ENCODE measurements at regions not wholly inside any gene's neighbourhood (a gene's known extent, or its start where the extent isn't known, plus 50 kb on each side); places are given as distances from the start of the nearest gene placed in this dataset.

DNA sequence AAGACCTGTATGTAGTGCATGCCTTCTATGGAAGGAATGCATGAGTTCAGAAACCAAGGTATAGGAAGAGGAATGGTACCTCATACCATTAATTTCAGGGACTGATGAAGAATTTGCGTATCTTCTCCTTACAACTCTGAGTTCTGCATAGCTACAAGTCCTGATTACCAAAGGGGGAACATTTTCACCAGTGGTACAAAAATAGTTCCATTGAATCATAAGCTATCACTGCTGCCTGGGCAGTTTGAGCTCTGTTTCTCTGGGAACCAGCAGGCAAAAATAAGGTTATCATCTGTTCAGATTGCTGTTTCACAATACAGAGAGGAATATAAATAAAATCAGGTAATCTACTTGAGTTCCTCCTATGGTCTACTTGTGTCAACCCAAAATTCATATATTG, 77.9 kb upstream of the GNPDA2 start:
- TF ChIP-seq EZH2 (IDR thresholded peaks at IDR 0.05; ENCODE audit: borderline replicate concordance, low read depth, low read length, severe bottlenecking) = no peak
- no peak for TF ChIP-seq POLR2A (IDR thresholded peaks at IDR 0.05; ENCODE audit: low read depth, low read length)
- no peak for TF ChIP-seq FOS (IDR thresholded peaks at IDR 0.05; ENCODE audit: borderline replicate concordance, insufficient read depth, low read length)
- TF ChIP-seq, protein P1, sequence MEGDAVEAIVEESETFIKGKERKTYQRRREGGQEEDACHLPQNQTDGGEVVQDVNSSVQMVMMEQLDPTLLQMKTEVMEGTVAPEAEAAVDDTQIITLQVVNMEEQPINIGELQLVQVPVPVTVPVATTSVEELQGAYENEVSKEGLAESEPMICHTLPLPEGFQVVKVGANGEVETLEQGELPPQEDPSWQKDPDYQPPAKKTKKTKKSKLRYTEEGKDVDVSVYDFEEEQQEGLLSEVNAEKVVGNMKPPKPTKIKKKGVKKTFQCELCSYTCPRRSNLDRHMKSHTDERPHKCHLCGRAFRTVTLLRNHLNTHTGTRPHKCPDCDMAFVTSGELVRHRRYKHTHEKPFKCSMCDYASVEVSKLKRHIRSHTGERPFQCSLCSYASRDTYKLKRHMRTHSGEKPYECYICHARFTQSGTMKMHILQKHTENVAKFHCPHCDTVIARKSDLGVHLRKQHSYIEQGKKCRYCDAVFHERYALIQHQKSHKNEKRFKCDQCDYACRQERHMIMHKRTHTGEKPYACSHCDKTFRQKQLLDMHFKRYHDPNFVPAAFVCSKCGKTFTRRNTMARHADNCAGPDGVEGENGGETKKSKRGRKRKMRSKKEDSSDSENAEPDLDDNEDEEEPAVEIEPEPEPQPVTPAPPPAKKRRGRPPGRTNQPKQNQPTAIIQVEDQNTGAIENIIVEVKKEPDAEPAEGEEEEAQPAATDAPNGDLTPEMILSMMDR (IDR thresholded peaks at IDR 0.05; ENCODE audit: extremely low read depth in 1 of 2, insufficient read depth in 1 of 2, low read depth in 1 of 2, low read length in 2 of 2) = no peak
- dilution Hi-C loops (cut with MboI; ENCODE audit: extremely low pct_ligation_motif_present, low sequenced_read_pairs) (no loop called here), intact Hi-C loops (cut with micrococcal nuclease) (no loop called here)
- Histone ChIP-seq H3K27me3 (ENCODE audit: control insufficient read depth in 2 of 2, insufficient read depth in 2 of 2, low read length in 2 of 2) (no peaks in the 10 kb centered on the region), H3K9me1 (replicated peaks; ENCODE audit: control insufficient read depth, extremely low read depth, insufficient read depth, low read length) (no peaks in the 10 kb centered on the region), H2AFZ (ENCODE audit: low read depth, low read length) (no peak overlapping the region), H3K9ac (replicated peaks; ENCODE audit: extremely low read depth, insufficient read depth, low read length) (no peak overlapping the region), H4K20me1 (replicated peaks; ENCODE audit: control insufficient read depth, extremely low read depth, insufficient read depth, low read length) (no peaks in the 10 kb centered on the region), H3K4me1 (ENCODE audit: control insufficient read depth, extremely low read depth, insufficient read depth, low read length) (no peaks in the 10 kb centered on the region), H3K36me3 (ENCODE audit: control insufficient read depth in 2 of 2, extremely low read depth in 1 of 2, insufficient read depth in 2 of 2, low read length in 2 of 2) (no peaks in the 10 kb centered on the region), H3K79me2 (ENCODE audit: control insufficient read depth, insufficient read depth, low read length) (no peaks in the 10 kb centered on the region), H3K9me3 (replicated peaks; ENCODE audit: control insufficient read depth, insufficient read depth, low read length) (peaks cover 1% of the 10 kb centered on the region), H3K27ac (ENCODE audit: insufficient read depth, low read depth, low read length) (no peak overlapping the region), H3K4me3 (replicated peaks in 1 of 3; ENCODE audit: insufficient read depth in 1 of 3, low read depth in 1 of 3, low read length in 3 of 3) (no peak overlapping the region), H3K4me2 (ENCODE audit: insufficient read depth, low read length) (no peak overlapping the region)
- FAIRE-seq (no peak), DNase-seq (ENCODE audit: low read depth, low spot score) (no peak)
- CTCF ChIA-PET = no interaction called here
- POLR2A ChIA-PET = no interaction called here
- no TSS peak for BruUV-seq (replicated peaks)

- Histone ChIP-seq H3K27me3 (ENCODE audit: control insufficient read depth in 2 of 2, insufficient read depth in 2 of 2, low read length in 2 of 2) (no peaks in the 10 kb centered on the region), H3K79me2 (ENCODE audit: control insufficient read depth, insufficient read depth, low read length) (no peaks in the 10 kb centered on the region), H3K4me1 (ENCODE audit: control insufficient read depth, extremely low read depth, insufficient read depth, low read length) (no peaks in the 10 kb centered on the region), H3K36me3 (ENCODE audit: control insufficient read depth in 2 of 2, extremely low read depth in 1 of 2, insufficient read depth in 2 of 2, low read length in 2 of 2) (no peaks in the 10 kb centered on the region), H3K9me1 (replicated peaks; ENCODE audit: control insufficient read depth, extremely low read depth, insufficient read depth, low read length) (no peaks in the 10 kb centered on the region), H3K4me3 (replicated peaks in 1 of 3; ENCODE audit: insufficient read depth in 1 of 3, low read depth in 1 of 3, low read length in 3 of 3) (no peak overlapping the region), H3K27ac (ENCODE audit: insufficient read depth, low read depth, low read length) (no peak overlapping the region), H3K9me3 (replicated peaks; ENCODE audit: control insufficient read depth, insufficient read depth, low read length) (peaks cover 1% of the 10 kb centered on the region), H2AFZ (ENCODE audit: low read depth, low read length) (no peak overlapping the region), H4K20me1 (replicated peaks; ENCODE audit: control insufficient read depth, extremely low read depth, insufficient read depth, low read length) (no peaks in the 10 kb centered on the region), H3K4me2 (ENCODE audit: insufficient read depth, low read length) (no peak overlapping the region), H3K9ac (replicated peaks; ENCODE audit: extremely low read depth, insufficient read depth, low read length) (no peak overlapping the region)
- intact Hi-C loops (cut with micrococcal nuclease) (no loop called here), dilution Hi-C loops (cut with MboI; ENCODE audit: extremely low pct_ligation_motif_present, low sequenced_read_pairs) (no loop called here)
- ChIA-PET POLR2A (no interaction called here), CTCF (no interaction called here)
- TF ChIP-seq POLR2A (IDR thresholded peaks at IDR 0.05; ENCODE audit: low read depth, low read length) (no peak), POLR2AphosphoS5 (IDR thresholded peaks at IDR 0.05; ENCODE audit: insufficient read depth, low read depth, low read length) (no peak), MYC (IDR thresholded peaks at IDR 0.05; ENCODE audit: low read depth, low read length) (no peak), JUN (IDR thresholded peaks at IDR 0.05; ENCODE audit: borderline replicate concordance, insufficient read depth, insufficient read length, low read depth) (no peak), EZH2 (IDR thresholded peaks at IDR 0.05; ENCODE audit: borderline replicate concordance, low read depth, low read length, severe bottlenecking) (no peak), MAX (IDR thresholded peaks at IDR 0.05; ENCODE audit: insufficient read depth, insufficient read length) (no peak), FOS (IDR thresholded peaks at IDR 0.05; ENCODE audit: borderline replicate concordance, insufficient read depth, low read length) (no peak), GATA2 (IDR thresholded peaks at IDR 0.05; ENCODE audit: insufficient read depth, insufficient read length, low read depth, low read length) (no peak)
- TF ChIP-seq, protein P1 (IDR thresholded peaks at IDR 0.05; ENCODE audit: extremely low read depth in 1 of 2, insufficient read depth in 1 of 2, low read depth in 1 of 2, low read length in 2 of 2) = no peak
- no peak for FAIRE-seq
- BruUV-seq (replicated peaks) = no TSS peak
- no peak for DNase-seq (ENCODE audit: low read depth, low spot score)
Measured at GRCh38 chr4:44801384-44801783, 75.0 kb upstream of the GNPDA2 start.

All from endothelial cell of umbilical vein (primary cell).